OCI-LY1 (cell line): ENCODE measurements at regions not wholly inside any gene's neighbourhood (a gene's known extent, or its start where the extent isn't known, plus 50 kb on each side); places are given as distances from the start of the nearest gene placed in this dataset.

Experiments
- H2AFZ ChIP-seq: fragments of 200-600 bp; sonication (generic), shearing (Covaris generic); 2 replicates; pipeline ENCODE4 v1.6.0; 2014; ENCODE audit warnings: antibody characterized with exemption, mild to moderate bottlenecking, low read length
- H3F3A ChIP-seq: fragments of 200-600 bp; sonication (generic), shearing (Covaris generic); 2 replicates; pipeline ENCODE4 v1.6.0; 2014; ENCODE audit warnings: mild to moderate bottlenecking, antibody characterized with exemption, low read length, moderate library complexity; ENCODE audit not compliant: insufficient read depth
- H3K27ac ChIP-seq: fragments of 200-600 bp; sonication (generic); 2 replicates; pipeline ENCODE4 v1.5.1; 2014; ENCODE audit warnings: low read length, mixed run types, mild to moderate bottlenecking, low read depth; ENCODE audit not compliant: poor library complexity, severe bottlenecking
- H3K27me3 ChIP-seq: fragments of 200-600 bp; sonication (generic); 2 replicates; pipeline ENCODE4 v1.6.0; 2014; ENCODE audit warnings: antibody characterized with exemption, mild to moderate bottlenecking, low read length, moderate library complexity; ENCODE audit not compliant: insufficient read depth
- H3K36me3 ChIP-seq: fragments of 200-600 bp; sonication (generic); 2 replicates; pipeline ENCODE4 v1.6.1; 2014; ENCODE audit warnings: mild to moderate bottlenecking, antibody characterized with exemption, low read length, moderate library complexity, mixed read lengths; ENCODE audit not compliant: insufficient read depth
- H3K4me1 ChIP-seq: fragments of 200-600 bp; sonication (generic); 2 replicates; pipeline ENCODE4 v1.5.1; 2014; ENCODE audit warnings: mild to moderate bottlenecking, low read length, moderate library complexity; ENCODE audit not compliant: insufficient read depth, severe bottlenecking
- H3K4me2 ChIP-seq: fragments of 200-600 bp; sonication (generic), shearing (Covaris generic); 2 replicates; pipeline ENCODE4 v1.6.1; 2014; ENCODE audit warnings: low read length
- H3K4me3 ChIP-seq: fragments of 200-600 bp; sonication (generic); 2 replicates; pipeline ENCODE4 v1.5.1; 2014; ENCODE audit warnings: low read length, low read depth, mild to moderate bottlenecking, mixed read lengths; ENCODE audit not compliant: poor library complexity, severe bottlenecking
- H3K79me2 ChIP-seq: fragments of 200-600 bp; shearing (Covaris generic); 2 replicates; pipeline ENCODE4 v1.6.1; 2016; ENCODE audit warnings: mixed run types, low read length, mixed read lengths; ENCODE audit not compliant: insufficient read depth
- H3K9ac ChIP-seq: fragments of 200-600 bp; sonication (generic), shearing (Covaris generic); 2 replicates; pipeline ENCODE4 v1.6.1; 2014; ENCODE audit warnings: mild to moderate bottlenecking, low read length, mixed read lengths
- H3K9me2 ChIP-seq: fragments of 200-600 bp; sonication (generic), shearing (Covaris generic); 2 replicates; pipeline ENCODE4 v1.6.1; 2014; ENCODE audit warnings: low read depth, mild to moderate bottlenecking, low read length, mixed read lengths
- H3K9me3 ChIP-seq: fragments of 200-600 bp; shearing (Covaris generic); 2 replicates; pipeline ENCODE4 v1.6.1; 2014; ENCODE audit warnings: low read length, mixed read lengths
- H4K20me1 ChIP-seq: fragments of 200-600 bp; sonication (generic), shearing (Covaris generic); 2 replicates; pipeline ENCODE4 v1.6.0; 2016; ENCODE audit warnings: mild to moderate bottlenecking, low read length; ENCODE audit not compliant: insufficient read depth
- CTCF ChIP-seq: fragments of 200-600 bp; sonication (generic), shearing (Covaris generic); IDR thresholded peaks from 2 replicates; pipeline ENCODE4 v1.5.1; 2017; ENCODE audit warnings: mild to moderate bottlenecking, antibody characterized with exemption, low read length, moderate library complexity, mixed read lengths
- EZH2 ChIP-seq: fragments of 200-600 bp; sonication (generic), shearing (Covaris generic); IDR thresholded peaks from 2 replicates; pipeline ENCODE4 v1.8.0; 2017; ENCODE audit warnings: borderline replicate concordance, mixed run types, mild to moderate bottlenecking, antibody characterized with exemption, low read length, moderate library complexity, mixed read lengths

- Histone ChIP-seq H3K36me3 (no peaks in the 10 kb centered on the region), H3K27me3 (no peaks in the 10 kb centered on the region), H2AFZ (no peak overlapping the region), H3F3A (no peaks in the 10 kb centered on the region), H3K79me2 (no peaks in the 10 kb centered on the region), H3K27ac (no peak overlapping the region), H3K4me3 (no peak overlapping the region), H3K4me1 (no peaks in the 10 kb centered on the region), H3K9ac (no peak overlapping the region), H3K9me3 (no peaks in the 10 kb centered on the region), H3K4me2 (no peak overlapping the region), H4K20me1 (no peaks in the 10 kb centered on the region), H3K9me2 (no peaks in the 10 kb centered on the region)
- TF ChIP-seq EZH2: no peak
- TF ChIP-seq CTCF: no peak
These were observed 137.4 kb upstream of the POU1F1 start for GRCh38 chr3:87413814-87414213.

- H3K27ac ChIP-seq: no peak overlapping the region
- no peak overlapping the region for H3K4me2 ChIP-seq
- H3K27me3 ChIP-seq: no peaks in the 10 kb centered on the region
- no peaks in the 10 kb centered on the region for H3K79me2 ChIP-seq
- TF ChIP-seq EZH2 (no peak), CTCF (no peak)
- no peak overlapping the region for H3K4me3 ChIP-seq
- H4K20me1 ChIP-seq: no peaks in the 10 kb centered on the region
- no peaks in the 10 kb centered on the region for H3K4me1 ChIP-seq
- H3K36me3 ChIP-seq: no peaks in the 10 kb centered on the region
- no peak overlapping the region for H2AFZ ChIP-seq
- H3K9ac ChIP-seq: no peak overlapping the region
- no peaks in the 10 kb centered on the region for H3F3A ChIP-seq
- no peaks in the 10 kb centered on the region for H3K9me3 ChIP-seq
- H3K9me2 ChIP-seq: no peaks in the 10 kb centered on the region
These were observed 133.7 kb upstream of the POU1F1 start for GRCh38 chr3:87410110-87410509.

GRCh38 chr3:87398168-87398801, 121.9 kb upstream of the POU1F1 start:
- Histone ChIP-seq H3K4me2 (no peak overlapping the region), H3K9me2 (no peaks in the 10 kb centered on the region), H3K4me3 (no peak overlapping the region), H3K79me2 (no peaks in the 10 kb centered on the region), H3K27me3 (no peaks in the 10 kb centered on the region), H3K36me3 (no peaks in the 10 kb centered on the region), H3K27ac (no peak overlapping the region), H3K9me3 (no peaks in the 10 kb centered on the region), H3K9ac (no peak overlapping the region), H2AFZ (no peak overlapping the region), H4K20me1 (no peaks in the 10 kb centered on the region), H3K4me1 (no peaks in the 10 kb centered on the region), H3F3A (no peaks in the 10 kb centered on the region)
- TF ChIP-seq EZH2 (no peak), CTCF (no peak)
